ENCODE measurements at regions not wholly inside any gene's neighbourhood (a gene's known extent, or its start where the extent isn't known, plus 50 kb on each side); places are given as distances from the start of the nearest gene placed in this dataset.
"Not testable (repeated sequence)": the region's sequence is repeated elsewhere in the genome, so short reads cannot be mapped to it uniquely, and the experiment has no call there.

DNA sequence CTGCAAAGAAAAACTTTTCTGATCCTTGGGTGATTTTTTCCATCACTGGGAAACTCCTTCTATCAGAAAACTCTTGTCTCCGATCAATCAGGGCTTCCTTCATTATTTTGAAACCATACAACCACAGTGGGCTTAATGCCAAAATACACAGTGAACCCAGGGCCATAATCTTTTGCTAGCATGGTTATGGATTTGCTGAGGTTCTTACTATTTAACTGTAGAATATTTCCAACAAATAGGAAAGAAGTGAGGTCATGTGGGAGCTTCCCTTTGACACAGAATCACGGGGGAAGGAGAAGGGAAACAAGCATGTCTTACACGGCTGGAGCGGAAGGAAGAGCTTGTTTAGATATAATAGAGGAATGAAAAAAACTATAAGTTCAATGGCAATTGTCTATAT, 1241.7 kb downstream of the REEP3 start:
- no peaks in the 10 kb centered on the region for H3K27me3 Mint-ChIP-seq (ENCODE audit: low read depth in 2 of 2)
- 64% methylated on average over 2 of the region's 4 CpGs for WGBS (ENCODE audit: insufficient coverage)
- Histone ChIP-seq H3K9me3 (ENCODE audit: control insufficient read depth, insufficient read depth, low read length) (no peaks in the 10 kb centered on the region), H3K4me1 (ENCODE audit: control insufficient read depth, insufficient read depth, low read length) (no peaks in the 10 kb centered on the region), H3K36me3 (ENCODE audit: control insufficient read depth, insufficient read depth, low read length) (no peaks in the 10 kb centered on the region), H3K27me3 (ENCODE audit: control insufficient read depth, insufficient read depth, low read length) (no peaks in the 10 kb centered on the region), H3K27ac (ENCODE audit: low read length) (no peak overlapping the region), H3K4me3 (ENCODE audit: low read length) (no peak overlapping the region)
- no peaks in the 10 kb centered on the region for H3K4me1 Mint-ChIP-seq
- peaks cover 6 to 9% of the 10 kb centered on the region in 2 donors for H3K9me3 Mint-ChIP-seq
- DNase-seq (no peak), ATAC-seq (no peak)
- no peaks in the 10 kb centered on the region for H3K36me3 Mint-ChIP-seq
- no peak overlapping the region for H3K4me3 Mint-ChIP-seq
- H3K27ac Mint-ChIP-seq, result no peak overlapping the region
- TF ChIP-seq, protein P1, sequence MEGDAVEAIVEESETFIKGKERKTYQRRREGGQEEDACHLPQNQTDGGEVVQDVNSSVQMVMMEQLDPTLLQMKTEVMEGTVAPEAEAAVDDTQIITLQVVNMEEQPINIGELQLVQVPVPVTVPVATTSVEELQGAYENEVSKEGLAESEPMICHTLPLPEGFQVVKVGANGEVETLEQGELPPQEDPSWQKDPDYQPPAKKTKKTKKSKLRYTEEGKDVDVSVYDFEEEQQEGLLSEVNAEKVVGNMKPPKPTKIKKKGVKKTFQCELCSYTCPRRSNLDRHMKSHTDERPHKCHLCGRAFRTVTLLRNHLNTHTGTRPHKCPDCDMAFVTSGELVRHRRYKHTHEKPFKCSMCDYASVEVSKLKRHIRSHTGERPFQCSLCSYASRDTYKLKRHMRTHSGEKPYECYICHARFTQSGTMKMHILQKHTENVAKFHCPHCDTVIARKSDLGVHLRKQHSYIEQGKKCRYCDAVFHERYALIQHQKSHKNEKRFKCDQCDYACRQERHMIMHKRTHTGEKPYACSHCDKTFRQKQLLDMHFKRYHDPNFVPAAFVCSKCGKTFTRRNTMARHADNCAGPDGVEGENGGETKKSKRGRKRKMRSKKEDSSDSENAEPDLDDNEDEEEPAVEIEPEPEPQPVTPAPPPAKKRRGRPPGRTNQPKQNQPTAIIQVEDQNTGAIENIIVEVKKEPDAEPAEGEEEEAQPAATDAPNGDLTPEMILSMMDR (IDR thresholded peaks at IDR 0.05), result no peak
- intact Hi-C loops (cut with micrococcal nuclease), result no loop called here

DNA sequence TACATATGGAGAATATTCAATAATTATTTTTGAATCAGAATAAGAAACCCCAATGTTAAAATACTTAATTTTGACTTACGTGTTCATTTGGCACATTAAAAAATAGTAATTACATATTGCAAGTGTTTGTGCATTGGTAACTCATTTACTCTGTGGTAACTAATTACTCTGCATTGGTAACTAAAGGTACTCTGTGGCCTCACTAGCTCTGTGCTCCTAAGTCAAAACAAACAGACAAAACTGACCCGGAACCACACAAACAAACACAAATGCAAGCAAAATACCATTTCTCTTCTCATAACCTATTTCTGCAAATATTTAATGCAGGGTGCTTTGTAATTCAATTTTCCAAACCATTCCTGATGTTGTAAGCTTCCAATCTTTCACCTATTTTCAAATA, 1244.3 kb downstream of the REEP3 start:
- no peak overlapping the region for H3K4me3 Mint-ChIP-seq
- DNase-seq, result no peak
- no peaks in the 10 kb centered on the region for H3K4me1 Mint-ChIP-seq
- WGBS (ENCODE audit: insufficient coverage), result 90% methylated on average over 1 of the region's 2 CpGs
- Histone ChIP-seq H3K9me3 (ENCODE audit: control insufficient read depth, insufficient read depth, low read length) (no peaks in the 10 kb centered on the region), H3K4me3 (ENCODE audit: low read length) (no peak overlapping the region), H3K27me3 (ENCODE audit: control insufficient read depth, insufficient read depth, low read length) (no peaks in the 10 kb centered on the region), H3K36me3 (ENCODE audit: control insufficient read depth, insufficient read depth, low read length) (no peaks in the 10 kb centered on the region), H3K27ac (ENCODE audit: low read length) (no peak overlapping the region), H3K4me1 (ENCODE audit: control insufficient read depth, insufficient read depth, low read length) (no peaks in the 10 kb centered on the region)
- intact Hi-C loops (cut with micrococcal nuclease), result no loop called here
- peaks cover 6 to 10% of the 10 kb centered on the region in 2 donors for H3K9me3 Mint-ChIP-seq
- TF ChIP-seq, protein P1 (IDR thresholded peaks at IDR 0.05), result no peak
- ATAC-seq, result no peak
- H3K36me3 Mint-ChIP-seq, result no peaks in the 10 kb centered on the region
- no peak overlapping the region for H3K27ac Mint-ChIP-seq
- H3K27me3 Mint-ChIP-seq (ENCODE audit: low read depth in 2 of 2), result no peaks in the 10 kb centered on the region

DNA sequence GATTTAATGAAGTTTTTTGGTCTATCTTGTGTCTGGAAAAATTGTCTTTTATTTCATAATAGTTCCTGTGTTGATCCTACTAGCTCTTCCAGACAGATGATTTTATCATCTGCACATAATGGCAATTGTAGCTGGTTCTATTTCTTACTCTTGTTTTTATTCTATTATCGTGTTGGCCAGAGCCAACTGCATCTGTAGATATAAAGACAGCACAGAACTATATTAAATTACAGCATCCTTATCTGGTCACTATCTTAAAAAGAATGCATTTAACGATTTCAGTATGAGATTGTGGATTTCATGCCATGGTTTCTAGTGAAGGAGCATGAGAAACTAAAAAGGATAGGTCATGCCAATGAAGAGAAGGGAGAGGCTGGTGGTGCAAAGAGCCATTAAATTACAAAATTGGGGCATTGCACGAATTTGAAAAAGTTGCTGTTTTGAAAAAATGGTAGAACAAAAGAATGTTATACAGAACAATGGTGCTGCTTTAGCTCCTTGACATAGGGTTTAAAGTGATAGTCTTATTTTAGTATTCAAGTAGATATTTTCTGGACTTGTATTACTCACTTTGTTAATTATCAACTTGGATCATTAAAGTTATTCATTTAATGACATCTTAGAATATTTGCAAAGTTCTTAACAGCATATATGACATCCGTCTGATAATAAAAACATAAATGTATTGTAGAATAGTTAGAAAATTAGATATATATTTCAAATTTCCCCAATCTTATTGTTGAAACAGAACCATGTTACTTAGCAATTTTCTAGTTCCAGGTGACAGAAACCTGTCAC, 1250.3 kb downstream of the REEP3 start:
- no peaks in the 10 kb centered on the region for H3K36me3 ChIP-seq (ENCODE audit: control insufficient read depth, insufficient read depth, low read length)
- 86% methylated on average over 3 of the region's 4 CpGs for WGBS (ENCODE audit: insufficient coverage)
- peaks cover 7 to 16% of the 10 kb centered on the region in 2 donors for H3K9me3 Mint-ChIP-seq
- H3K4me3 ChIP-seq (ENCODE audit: low read length), result no peak overlapping the region
- DNase-seq (no peak), ATAC-seq (no peak)
- no peaks in the 10 kb centered on the region for H3K27me3 ChIP-seq (ENCODE audit: control insufficient read depth, insufficient read depth, low read length)
- H3K4me3 Mint-ChIP-seq, result no peak overlapping the region
- H3K27ac ChIP-seq (ENCODE audit: low read length), result no peak overlapping the region
- H3K27ac Mint-ChIP-seq, result no peak overlapping the region
- H3K36me3 Mint-ChIP-seq, result no peaks in the 10 kb centered on the region
- TF ChIP-seq, protein P1 (IDR thresholded peaks at IDR 0.05), result no peak
- intact Hi-C loops (cut with micrococcal nuclease), result no loop called here
- H3K4me1 ChIP-seq (ENCODE audit: control insufficient read depth, insufficient read depth, low read length), result no peaks in the 10 kb centered on the region
- H3K4me1 Mint-ChIP-seq, result no peaks in the 10 kb centered on the region
- H3K27me3 Mint-ChIP-seq (ENCODE audit: low read depth in 2 of 2), result no peaks in the 10 kb centered on the region
- peaks cover 3% of the 10 kb centered on the region for H3K9me3 ChIP-seq (ENCODE audit: control insufficient read depth, insufficient read depth, low read length)

DNA sequence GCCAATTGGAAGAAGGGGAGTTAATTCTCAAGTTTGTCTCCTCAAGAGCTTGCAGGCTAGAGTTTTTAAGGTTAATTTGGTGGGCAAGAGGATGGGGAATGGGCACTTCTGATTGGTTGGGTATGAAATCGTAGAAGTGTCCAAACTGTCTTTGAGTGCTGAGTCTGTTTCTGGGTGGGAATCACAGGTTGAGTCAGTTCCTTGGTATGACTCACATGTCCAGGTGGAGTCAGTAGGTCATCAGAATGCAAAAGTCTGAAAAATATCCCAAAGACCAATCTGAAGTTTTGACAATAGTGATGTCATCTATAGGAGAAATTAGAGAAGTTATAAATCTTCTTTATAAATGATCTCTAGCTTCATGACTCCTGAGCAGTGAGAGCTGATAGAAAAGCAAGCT, 1252.2 kb downstream of the REEP3 start:
- DNase-seq (no peak), ATAC-seq (no peak)
- H3K27ac Mint-ChIP-seq, result no peak overlapping the region
- whole genome bisulfite sequencing (ENCODE audit: insufficient coverage), result 95% methylated on average over 1 of the region's 1 CpG
- TF ChIP-seq, protein P1 (IDR thresholded peaks at IDR 0.05), result no peak
- H3K4me3 ChIP-seq (ENCODE audit: low read length), result no peak overlapping the region
- H3K36me3 ChIP-seq (ENCODE audit: control insufficient read depth, insufficient read depth, low read length), result no peaks in the 10 kb centered on the region
- H3K36me3 Mint-ChIP-seq, result no peaks in the 10 kb centered on the region
- H3K9me3 ChIP-seq (ENCODE audit: control insufficient read depth, insufficient read depth, low read length), result peaks cover 3% of the 10 kb centered on the region
- peaks cover 7 to 18% of the 10 kb centered on the region in 2 donors for H3K9me3 Mint-ChIP-seq
- no peaks in the 10 kb centered on the region for H3K4me1 ChIP-seq (ENCODE audit: control insufficient read depth, insufficient read depth, low read length)
- no peaks in the 10 kb centered on the region for H3K4me1 Mint-ChIP-seq
- H3K27me3 ChIP-seq (ENCODE audit: control insufficient read depth, insufficient read depth, low read length), result no peaks in the 10 kb centered on the region
- no peak overlapping the region for H3K4me3 Mint-ChIP-seq
- intact Hi-C loops (cut with micrococcal nuclease), result no loop called here
- no peaks in the 10 kb centered on the region for H3K27me3 Mint-ChIP-seq (ENCODE audit: low read depth in 2 of 2)
- H3K27ac ChIP-seq (ENCODE audit: low read length), result no peak overlapping the region

DNA sequence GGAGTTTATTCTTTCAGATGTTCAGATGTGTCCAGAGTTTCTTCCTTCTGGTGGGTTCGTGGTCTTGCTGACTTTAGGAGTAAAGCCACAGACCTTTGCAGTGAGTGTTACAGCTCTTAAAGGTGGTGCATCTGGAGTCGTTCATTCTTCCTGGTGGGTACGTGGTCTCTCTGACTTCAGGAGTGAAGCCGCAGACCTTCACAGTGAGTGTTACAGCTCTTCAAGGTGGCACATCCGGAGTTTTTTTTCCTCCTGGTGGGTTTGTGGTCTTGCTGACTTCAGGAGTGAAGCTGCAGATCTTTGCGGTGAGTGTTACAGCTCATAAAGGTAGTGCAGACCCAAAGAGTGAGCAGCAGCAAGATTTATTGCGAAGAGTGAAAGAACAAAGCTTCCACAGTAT, 1263.2 kb downstream of the REEP3 start:
- H3K27ac ChIP-seq (ENCODE audit: low read length); H3K4me1 ChIP-seq (ENCODE audit: control insufficient read depth, insufficient read depth, low read length); H3K36me3 Mint-ChIP-seq; H3K36me3 ChIP-seq (ENCODE audit: control insufficient read depth, insufficient read depth, low read length); DNase-seq; H3K27me3 Mint-ChIP-seq (ENCODE audit: low read depth in 2 of 2); H3K4me3 ChIP-seq (ENCODE audit: low read length); intact Hi-C loops (cut with micrococcal nuclease); H3K27ac Mint-ChIP-seq; H3K4me3 Mint-ChIP-seq; H3K9me3 ChIP-seq (ENCODE audit: control insufficient read depth, insufficient read depth, low read length); H3K4me1 Mint-ChIP-seq; ATAC-seq; H3K27me3 ChIP-seq (ENCODE audit: control insufficient read depth, insufficient read depth, low read length): not testable (repeated sequence)
- 89% methylated on average over 7 of the region's 7 CpGs for WGBS (ENCODE audit: insufficient coverage)
- H3K9me3 Mint-ChIP-seq, result peaks cover 5 to 10% of the 10 kb centered on the region in 2 donors

Data from natural killer cell (primary cell).